ENCODE measurements at regions not wholly inside any gene's neighbourhood (a gene's known extent, or its start where the extent isn't known, plus 50 kb on each side); places are given as distances from the start of the nearest gene placed in this dataset.

- TF ChIP-seq, protein P1, sequence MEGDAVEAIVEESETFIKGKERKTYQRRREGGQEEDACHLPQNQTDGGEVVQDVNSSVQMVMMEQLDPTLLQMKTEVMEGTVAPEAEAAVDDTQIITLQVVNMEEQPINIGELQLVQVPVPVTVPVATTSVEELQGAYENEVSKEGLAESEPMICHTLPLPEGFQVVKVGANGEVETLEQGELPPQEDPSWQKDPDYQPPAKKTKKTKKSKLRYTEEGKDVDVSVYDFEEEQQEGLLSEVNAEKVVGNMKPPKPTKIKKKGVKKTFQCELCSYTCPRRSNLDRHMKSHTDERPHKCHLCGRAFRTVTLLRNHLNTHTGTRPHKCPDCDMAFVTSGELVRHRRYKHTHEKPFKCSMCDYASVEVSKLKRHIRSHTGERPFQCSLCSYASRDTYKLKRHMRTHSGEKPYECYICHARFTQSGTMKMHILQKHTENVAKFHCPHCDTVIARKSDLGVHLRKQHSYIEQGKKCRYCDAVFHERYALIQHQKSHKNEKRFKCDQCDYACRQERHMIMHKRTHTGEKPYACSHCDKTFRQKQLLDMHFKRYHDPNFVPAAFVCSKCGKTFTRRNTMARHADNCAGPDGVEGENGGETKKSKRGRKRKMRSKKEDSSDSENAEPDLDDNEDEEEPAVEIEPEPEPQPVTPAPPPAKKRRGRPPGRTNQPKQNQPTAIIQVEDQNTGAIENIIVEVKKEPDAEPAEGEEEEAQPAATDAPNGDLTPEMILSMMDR (IDR thresholded peaks at IDR 0.05) = no peak
- TF ChIP-seq POLR2A (IDR thresholded peaks at IDR 0.05) = no peak
- no peaks in the 10 kb centered on the region for H3K4me1 ChIP-seq
- no peak for DNase-seq
- no peaks in the 10 kb centered on the region for H3K36me3 ChIP-seq
- H3K27me3 ChIP-seq = no peaks in the 10 kb centered on the region
- H3K9me3 ChIP-seq = no peaks in the 10 kb centered on the region
- H3K27ac ChIP-seq = no peak overlapping the region
- intact Hi-C loops (cut with DNase I; ENCODE audit: low total_unique reads) = no loop called here
- H3K4me3 ChIP-seq = no peak overlapping the region
Observed at GRCh38 chr11:128269466-128269865, 317.9 kb downstream of the ETS1 start.

- intact Hi-C loops (cut with DNase I; ENCODE audit: low total_unique reads) = no loop called here
- no peak for DNase-seq
- TF ChIP-seq, protein P1 (IDR thresholded peaks at IDR 0.05) = no peak
- TF ChIP-seq POLR2A (IDR thresholded peaks at IDR 0.05) = no peak
- H3K4me1 ChIP-seq = no peaks in the 10 kb centered on the region
- no peaks in the 10 kb centered on the region for H3K36me3 ChIP-seq
- no peaks in the 10 kb centered on the region for H3K9me3 ChIP-seq
- no peak overlapping the region for H3K4me3 ChIP-seq
- H3K27me3 ChIP-seq = no peaks in the 10 kb centered on the region
- no peak overlapping the region for H3K27ac ChIP-seq
Observed at GRCh38 chr11:128266893-128267292, 320.5 kb downstream of the ETS1 start.

GRCh38 chr11:128262463-128263345 is 324.7 kb downstream of the ETS1 start:
- Histone ChIP-seq H3K4me3 (no peak overlapping the region), H3K27ac (no peak overlapping the region), H3K36me3 (no peaks in the 10 kb centered on the region), H3K9me3 (no peaks in the 10 kb centered on the region), H3K27me3 (no peaks in the 10 kb centered on the region), H3K4me1 (no peaks in the 10 kb centered on the region)
- TF ChIP-seq POLR2A (IDR thresholded peaks at IDR 0.05) = no peak
- TF ChIP-seq, protein P1 (IDR thresholded peaks at IDR 0.05) = no peak
- intact Hi-C loops (cut with DNase I; ENCODE audit: low total_unique reads) = no loop called here
- no peak for DNase-seq

GRCh38 chr11:128261011-128261421 is 326.3 kb downstream of the ETS1 start:
- intact Hi-C loops (cut with DNase I; ENCODE audit: low total_unique reads) = no loop called here
- TF ChIP-seq, protein P1 (IDR thresholded peaks at IDR 0.05) = no peak
- TF ChIP-seq POLR2A (IDR thresholded peaks at IDR 0.05) = no peak
- H3K27me3 ChIP-seq = no peaks in the 10 kb centered on the region

GRCh38 chr11:128260398-128260797 is 327.0 kb downstream of the ETS1 start:
- no peak overlapping the region for H3K4me3 ChIP-seq

More at GRCh38 chr11:128261011-128261421, 326.3 kb downstream of the ETS1 start:
- H3K27ac ChIP-seq = no peak overlapping the region
- H3K36me3 ChIP-seq = no peaks in the 10 kb centered on the region
- no peak overlapping the region for H3K4me3 ChIP-seq
- H3K9me3 ChIP-seq = no peaks in the 10 kb centered on the region
- no peak for DNase-seq
- no peaks in the 10 kb centered on the region for H3K4me1 ChIP-seq

More at GRCh38 chr11:128260398-128260797, 327.0 kb downstream of the ETS1 start:
- Histone ChIP-seq H3K9me3 (no peaks in the 10 kb centered on the region), H3K27me3 (no peaks in the 10 kb centered on the region), H3K4me1 (no peaks in the 10 kb centered on the region), H3K27ac (no peak overlapping the region), H3K36me3 (no peaks in the 10 kb centered on the region)
- intact Hi-C loops (cut with DNase I; ENCODE audit: low total_unique reads) = no loop called here
- DNase-seq = no peak
- TF ChIP-seq, protein P1 (IDR thresholded peaks at IDR 0.05) = no peak
- TF ChIP-seq POLR2A (IDR thresholded peaks at IDR 0.05) = no peak

Measured in uterus (tissue), 3 donors.